Lower lobe of right lung (tissue), 2 donors: ENCODE measurements at regions not wholly inside any gene's neighbourhood (a gene's known extent, or its start where the extent isn't known, plus 50 kb on each side); places are given as distances from the start of the nearest gene placed in this dataset.

Experiments used
- ATAC-seq, 2 donors: fragments of 200-7000 bp; cut with Tn5 transposase; one replicate each; pipeline ENCODE4 v1.9.1; 2020 to 2022; ENCODE audit warnings: mild to moderate bottlenecking in 2 of 2, moderate library complexity in 2 of 2
- DNase-seq: peaks from one replicate; pipeline ENCODE4 v3.0.0-alpha.2; 2020
- H3K27ac ChIP-seq: fragments of 200-600 bp; one replicate; pipeline ENCODE4 v1.8.0; 2022
- H3K27me3 ChIP-seq: fragments of 200-600 bp; one replicate; pipeline ENCODE4 v1.8.0; 2022; ENCODE audit warnings: low read depth
- H3K36me3 ChIP-seq: fragments of 200-600 bp; one replicate; pipeline ENCODE4 v1.8.0; 2022; ENCODE audit warnings: mild to moderate bottlenecking
- H3K4me1 ChIP-seq: fragments of 200-600 bp; one replicate; pipeline ENCODE4 v1.8.0; 2022
- H3K4me3 ChIP-seq: fragments of 200-600 bp; one replicate; pipeline ENCODE4 v1.8.0; 2022; ENCODE audit warnings: mild to moderate bottlenecking
- H3K9me3 ChIP-seq: fragments of 200-600 bp; one replicate; pipeline ENCODE4 v1.8.0; 2022
- intact Hi-C: fragments of 100-400 bp; cut with DNase I; formaldehyde crosslinking; loops from one replicate; pipeline ENCODE4 v1.11.0; 2022
- TF ChIP-seq, protein P1 (sequence below): fragments of 200-600 bp; IDR thresholded peaks from one replicate; pipeline ENCODE4 v1.8.0; 2022; ENCODE audit warnings: antibody characterized with exemption, mild to moderate bottlenecking
- donor health status: DM: no; HTN: yes; CAD: no; lungs with severe emphysema.

GRCh38 chr2:88258208-88258607 lies 88.1 kb downstream of the THNSL2 start:
- H3K4me3 ChIP-seq: no peak overlapping the region
- H3K9me3 ChIP-seq: no peaks in the 10 kb centered on the region
- ATAC-seq (no peak), DNase-seq (no peak)
- H3K36me3 ChIP-seq: no peaks in the 10 kb centered on the region
- TF ChIP-seq, protein P1, sequence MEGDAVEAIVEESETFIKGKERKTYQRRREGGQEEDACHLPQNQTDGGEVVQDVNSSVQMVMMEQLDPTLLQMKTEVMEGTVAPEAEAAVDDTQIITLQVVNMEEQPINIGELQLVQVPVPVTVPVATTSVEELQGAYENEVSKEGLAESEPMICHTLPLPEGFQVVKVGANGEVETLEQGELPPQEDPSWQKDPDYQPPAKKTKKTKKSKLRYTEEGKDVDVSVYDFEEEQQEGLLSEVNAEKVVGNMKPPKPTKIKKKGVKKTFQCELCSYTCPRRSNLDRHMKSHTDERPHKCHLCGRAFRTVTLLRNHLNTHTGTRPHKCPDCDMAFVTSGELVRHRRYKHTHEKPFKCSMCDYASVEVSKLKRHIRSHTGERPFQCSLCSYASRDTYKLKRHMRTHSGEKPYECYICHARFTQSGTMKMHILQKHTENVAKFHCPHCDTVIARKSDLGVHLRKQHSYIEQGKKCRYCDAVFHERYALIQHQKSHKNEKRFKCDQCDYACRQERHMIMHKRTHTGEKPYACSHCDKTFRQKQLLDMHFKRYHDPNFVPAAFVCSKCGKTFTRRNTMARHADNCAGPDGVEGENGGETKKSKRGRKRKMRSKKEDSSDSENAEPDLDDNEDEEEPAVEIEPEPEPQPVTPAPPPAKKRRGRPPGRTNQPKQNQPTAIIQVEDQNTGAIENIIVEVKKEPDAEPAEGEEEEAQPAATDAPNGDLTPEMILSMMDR: no peak
- no peak overlapping the region for H3K27ac ChIP-seq
- H3K27me3 ChIP-seq: no peaks in the 10 kb centered on the region
- no peaks in the 10 kb centered on the region for H3K4me1 ChIP-seq
- intact Hi-C loops: no loop called here

DNA sequence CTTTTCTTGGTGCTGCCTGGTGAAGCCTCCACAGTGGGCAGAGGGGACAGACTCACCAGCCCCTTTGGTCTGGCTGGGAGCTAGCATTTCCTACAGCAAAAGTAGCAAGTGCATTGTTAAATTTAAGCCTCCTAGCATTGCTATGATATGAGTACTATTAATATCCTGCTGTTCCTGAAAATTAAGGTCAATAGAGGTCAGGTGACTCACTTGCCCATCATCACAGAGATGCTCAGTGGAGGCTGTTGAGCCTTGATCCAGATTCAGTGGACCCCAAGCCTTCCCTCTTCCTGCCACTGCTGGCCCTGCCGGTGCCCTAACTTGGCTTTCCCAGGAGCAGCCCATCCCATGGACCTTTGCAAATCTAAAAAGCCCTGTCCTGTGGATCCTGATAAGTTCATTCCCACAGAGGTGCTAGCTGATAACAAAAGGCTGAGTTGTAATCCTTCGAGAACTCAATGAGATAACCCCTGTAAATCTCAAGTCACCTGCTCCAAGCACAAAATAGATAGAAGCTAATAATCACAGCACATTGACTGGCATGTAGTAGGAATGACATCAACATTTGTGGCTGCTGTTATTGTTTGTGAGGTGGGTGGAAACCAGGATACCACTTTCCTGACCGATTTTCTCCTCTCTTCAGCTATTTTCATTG lies 84.4 kb downstream of the THNSL2 start:
- intact Hi-C loops: no loop called here
- H3K4me1 ChIP-seq: no peaks in the 10 kb centered on the region
- H3K9me3 ChIP-seq: no peaks in the 10 kb centered on the region
- DNase-seq: no peak
- H3K4me3 ChIP-seq: no peak overlapping the region
- no peaks in the 10 kb centered on the region for H3K36me3 ChIP-seq
- no peak overlapping the region for H3K27ac ChIP-seq
- H3K27me3 ChIP-seq: no peaks in the 10 kb centered on the region
- TF ChIP-seq, protein P1: no peak
- ATAC-seq: no peak

DNA sequence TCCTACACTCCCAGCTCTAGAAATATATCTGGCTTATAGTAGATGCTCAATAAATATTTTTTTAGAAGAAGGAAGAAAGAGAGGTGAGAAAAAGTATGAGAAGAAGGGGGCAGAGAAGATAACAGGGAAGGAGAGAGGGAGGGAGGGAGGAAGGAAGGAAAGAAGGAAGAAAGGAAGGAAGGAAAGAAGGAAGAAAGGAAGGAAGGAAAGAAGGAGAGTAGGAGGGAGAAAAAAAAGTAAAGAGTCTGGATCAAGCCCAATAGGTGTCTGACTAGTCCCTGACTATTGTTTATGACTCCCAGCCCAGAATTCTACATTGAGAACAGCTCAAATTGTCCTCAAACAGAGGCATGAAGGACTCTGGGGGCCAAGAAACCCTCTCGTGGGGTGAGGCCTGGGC lies 83.9 kb downstream of the THNSL2 start:
- Histone ChIP-seq H3K36me3 (no peaks in the 10 kb centered on the region), H3K4me1 (no peaks in the 10 kb centered on the region), H3K4me3 (no peak overlapping the region), H3K27ac (no peak overlapping the region), H3K27me3 (no peaks in the 10 kb centered on the region), H3K9me3 (no peaks in the 10 kb centered on the region)
- ATAC-seq: no peak
- no peak for DNase-seq
- TF ChIP-seq, protein P1: no peak
- intact Hi-C loops: no loop called here

GRCh38 chr2:88253375-88253774 lies 83.2 kb downstream of the THNSL2 start:
- intact Hi-C loops: no loop called here
- no peak for ATAC-seq

DNA sequence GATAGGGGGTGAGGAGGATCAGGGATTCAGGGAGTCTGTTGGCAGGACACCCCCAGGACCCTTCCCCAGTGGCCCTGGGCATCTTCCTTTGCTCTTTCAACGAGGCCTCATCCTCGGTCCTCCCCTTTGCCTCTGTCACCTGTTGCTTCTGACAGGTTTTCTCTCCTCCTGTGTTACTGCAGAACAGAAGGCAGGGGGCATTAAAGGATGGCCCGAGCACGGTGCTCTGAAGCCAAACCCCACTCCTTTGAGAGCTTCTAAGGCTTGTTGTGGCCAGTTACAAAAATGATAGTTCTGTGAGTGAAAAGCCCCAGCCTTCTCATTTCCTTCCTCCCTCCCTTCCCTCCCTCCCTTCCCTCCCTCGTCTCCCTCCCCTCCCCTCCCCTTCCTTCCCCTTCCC lies 82.5 kb downstream of the THNSL2 start:
- no peak overlapping the region for H3K4me3 ChIP-seq
- ATAC-seq (no peak), DNase-seq (no peak)
- H3K9me3 ChIP-seq: no peaks in the 10 kb centered on the region
- no peaks in the 10 kb centered on the region for H3K27me3 ChIP-seq
- intact Hi-C loops: no loop called here
- H3K27ac ChIP-seq: no peak overlapping the region
- no peaks in the 10 kb centered on the region for H3K36me3 ChIP-seq
- TF ChIP-seq, protein P1: no peak
- no peaks in the 10 kb centered on the region for H3K4me1 ChIP-seq

More at GRCh38 chr2:88253375-88253774, 83.2 kb downstream of the THNSL2 start:
- H3K9me3 ChIP-seq: no peaks in the 10 kb centered on the region
- no peak overlapping the region for H3K4me3 ChIP-seq
- H3K4me1 ChIP-seq: no peaks in the 10 kb centered on the region
- no peak for DNase-seq
- H3K27ac ChIP-seq: no peak overlapping the region
- TF ChIP-seq, protein P1: no peak
- no peaks in the 10 kb centered on the region for H3K36me3 ChIP-seq
- no peaks in the 10 kb centered on the region for H3K27me3 ChIP-seq
